A549 (cell line): ENCODE measurements at regions not wholly inside any gene's neighbourhood (a gene's known extent, or its start where the extent isn't known, plus 50 kb on each side); places are given as distances from the start of the nearest gene placed in this dataset.

Experiments used
- ATAC-seq, 2 experiments: fragments of 200-7000 bp in 1 of 2; fragments of >200 bp in 1 of 2; cut with Nextera tagmentation in 1 of 2; cut with Tn5 transposase in 1 of 2; 3 replicates each; pipeline versions ENCODE4 v1.8.0 to v1.9.1; 2018 to 2020; ENCODE audit warnings: mild to moderate bottlenecking in 1 of 2, moderate library complexity in 1 of 2
- CTCF ChIA-PET: fragments of 300-600 bp; sonication (Branson Sonifier 250); formaldehyde crosslinking; extraction: SDS; loops from one replicate; lab custom pipeline; 2021; ENCODE audit warnings: antibody characterized with exemption, inconsistent platforms; lab: Yijun Ruan, JAX
- POLR2A ChIA-PET: fragments of 350-600 bp; formaldehyde crosslinking; extraction: SDS; loops from one replicate; lab custom pipeline; 2021; ENCODE audit warnings: antibody characterized with exemption, inconsistent platforms; lab: Yijun Ruan, JAX
- DNase-seq, 2 experiments: peaks; one replicate each; pipeline versions ENCODE4 v3.0.0 to v3.0.0-alpha.2; 2011 to 2016; ENCODE audit warnings: low read depth in 1 of 2, low spot score in 1 of 2
- FAIRE-seq: peaks from 2 replicates; lab custom pipeline; 2011; peaks lifted over from hg19 to GRCh38; lab: Jason Lieb, UNC
- H3K27ac ChIP-seq, 2 experiments: fragments of >200 bp; sonication (Bioruptor Twin); formaldehyde crosslinking; 3 replicates each; pipeline ENCODE4 v1.5.1; 2016 to 2017
- H3K4me1 ChIP-seq: fragments of >200 bp; sonication (Bioruptor Twin); formaldehyde crosslinking; 3 replicates; pipeline ENCODE4 v1.6.1; 2016
- H3K4me2 ChIP-seq: fragments of >200 bp; sonication (Bioruptor Twin); formaldehyde crosslinking; 3 replicates; pipeline ENCODE4 v1.6.1; 2016
- H3K4me3 ChIP-seq: fragments of >200 bp; sonication (Bioruptor Twin); formaldehyde crosslinking; 3 replicates; pipeline ENCODE4 v1.5.1; 2016
- H3K9me3 ChIP-seq: fragments of >200 bp; sonication (Bioruptor Twin); formaldehyde crosslinking; 3 replicates; pipeline ENCODE4 v1.6.1; 2016
- ATOH8 ChIP-seq: fragments of 250-450 bp; sonication (Bioruptor Pico); IDR thresholded peaks from 2 replicates; pipeline ENCODE4 v1.5.0; 2020; ENCODE audit warnings: low read depth, mild to moderate bottlenecking, moderate library complexity
- BCL3 ChIP-seq: fragments of >200 bp; sonication (Bioruptor Twin); formaldehyde crosslinking; IDR thresholded peaks from 3 replicates; pipeline ENCODE4 v1.6.1; 2016
- BHLHE40 ChIP-seq: IDR thresholded peaks from 2 replicates; pipeline ENCODE4 v1.6.1; 2012; ENCODE audit warnings: low read depth, low read length, inconsistent platforms
- CBX8 ChIP-seq: fragments of 200-600 bp; sonication (generic); IDR thresholded peaks from 2 replicates; pipeline ENCODE4 v1.6.1; 2016
- EHMT2 ChIP-seq: fragments of 200-600 bp; sonication (generic); IDR thresholded peaks from 2 replicates; pipeline ENCODE4 v1.6.1; 2016; ENCODE audit warnings: antibody characterized with exemption, low read depth, mild to moderate bottlenecking, moderate library complexity
- ESRRA ChIP-seq: fragments of 150-350 bp; IDR thresholded peaks from 2 replicates; pipeline ENCODE4 v1.6.1; 2014; ENCODE audit warnings: mild to moderate bottlenecking, low read length, borderline replicate concordance
- FOSB ChIP-seq: fragments of 250-450 bp; sonication (Bioruptor Pico); IDR thresholded peaks from 2 replicates; pipeline ENCODE4 v1.5.0; 2020; ENCODE audit warnings: mild to moderate bottlenecking, moderate library complexity
- FOSL2 ChIP-seq, 2 experiments: fragments of 450-650 bp in 1 of 2; fragments of >200 bp in 1 of 2; sonication (Bioruptor Twin) in 1 of 2; formaldehyde crosslinking; IDR thresholded peaks; 2 replicates each; pipeline versions ENCODE4 v1.5.0 to v1.6.1; 2016 to 2020; ENCODE audit warnings: mild to moderate bottlenecking in 1 of 2, moderate library complexity in 1 of 2
- GATA3 ChIP-seq: IDR thresholded peaks from 2 replicates; pipeline ENCODE4 v1.6.1; 2012; ENCODE audit warnings: borderline replicate concordance
- HEYL ChIP-seq: fragments of 250-450 bp; sonication (Bioruptor Pico); IDR thresholded peaks from 2 replicates; pipeline ENCODE4 v1.8.0; 2021; ENCODE audit warnings: mild to moderate bottlenecking, moderate library complexity
- JUNB ChIP-seq: fragments of >200 bp; sonication (Bioruptor Twin); formaldehyde crosslinking; IDR thresholded peaks from 2 replicates; pipeline ENCODE4 v1.6.1; 2016
- MAFK ChIP-seq: fragments of 450-650 bp; IDR thresholded peaks from 2 replicates; pipeline ENCODE4 v1.6.1; 2014; ENCODE audit not compliant: partially characterized antibody
- MYC ChIP-seq: IDR thresholded peaks from 2 replicates; pipeline ENCODE4 v1.6.1; 2012; ENCODE audit warnings: mild to moderate bottlenecking, inconsistent platforms, low read length, improper control_type of control experiment, borderline replicate concordance
- NPAS2 ChIP-seq: fragments of 250-450 bp; sonication (Bioruptor Pico); IDR thresholded peaks from 2 replicates; pipeline ENCODE4 v1.8.0; 2022; ENCODE audit warnings: mild to moderate bottlenecking, moderate library complexity, borderline replicate concordance
- NR3C1 ChIP-seq: fragments of >200 bp; sonication (Bioruptor Twin); formaldehyde crosslinking; IDR thresholded peaks from 3 replicates; pipeline ENCODE4 v1.6.1; 2017
- POLR2A ChIP-seq: IDR thresholded peaks from 2 replicates; pipeline ENCODE4 v1.6.1; 2012; ENCODE audit warnings: mild to moderate bottlenecking, low read length
- RAD21 ChIP-seq, 2 experiments: fragments of >200 bp in 1 of 2; sonication (Bioruptor Twin) in 1 of 2; formaldehyde crosslinking in 1 of 2; IDR thresholded peaks in 1 of 2; conservative IDR thresholded peaks in 1 of 2; 2 replicates in 1 of 2; 3 replicates in 1 of 2; pipeline ENCODE4 v1.6.1; 2012 to 2018; ENCODE audit warnings: inconsistent platforms in 1 of 2
- RCOR1 ChIP-seq: fragments of 150-350 bp; IDR thresholded peaks from 2 replicates; pipeline ENCODE4 v1.6.1; 2014; ENCODE audit warnings: antibody characterized with exemption, low read length, low read depth
- RFX5 ChIP-seq: fragments of 450-650 bp; IDR thresholded peaks from 2 replicates; pipeline ENCODE4 v1.7.1; 2014; ENCODE audit warnings: antibody characterized with exemption, mild to moderate bottlenecking, moderate library complexity
- RNF2 ChIP-seq: fragments of 200-600 bp; sonication (generic); IDR thresholded peaks from 2 replicates; pipeline ENCODE4 v1.6.1; 2016; ENCODE audit warnings: low read depth, mild to moderate bottlenecking, antibody characterized with exemption, moderate library complexity, borderline replicate concordance
- SREBF2 ChIP-seq: fragments of 450-650 bp; IDR thresholded peaks from 2 replicates; pipeline ENCODE4 v1.6.1; 2014; ENCODE audit warnings: mild to moderate bottlenecking, moderate library complexity
- TFCP2L1 ChIP-seq: fragments of 250-450 bp; sonication (Bioruptor Pico); IDR thresholded peaks from 2 replicates; pipeline ENCODE4 v1.5.0; 2021; ENCODE audit warnings: mild to moderate bottlenecking
- ZC3H11A ChIP-seq: fragments of 450-650 bp; IDR thresholded peaks from 2 replicates; pipeline ENCODE4 v1.6.1; 2014; ENCODE audit warnings: antibody characterized with exemption, mild to moderate bottlenecking
- ZSCAN20 ChIP-seq: fragments of 250-450 bp; sonication (Bioruptor Pico); IDR thresholded peaks from 2 replicates; pipeline ENCODE4 v1.8.0; 2022; ENCODE audit warnings: mild to moderate bottlenecking, moderate library complexity
- WGBS: methylation state at CpG from one replicate; pipeline ENCODE4 v1.1.6; 2017; ENCODE audit errors: missing lambda C conversion rate; 5-methylcytosine and 5-hydroxymethylcytosine counted together
- TF ChIP-seq, protein P1 (sequence below): IDR thresholded peaks from 2 replicates; pipeline ENCODE4 v1.6.1; 2012; ENCODE audit warnings: low read depth, borderline replicate concordance

GRCh38 chr22:47784367-47784983 lies 1022.0 kb downstream of the TBC1D22A start:
- POLR2A ChIA-PET = no interaction called here
- 8% methylated on average over 2 of the region's 4 CpGs for WGBS
- Histone ChIP-seq H3K27ac (no peak overlapping the region), H3K9me3 (0 out of 3 replicates have a peak, but pooled peaks cover 2% of the 10 kb centered on the region), H3K4me2 (no peak overlapping the region)
- CTCF ChIA-PET = interaction anchor here (1.0 kb wide), 1 partner anchor 707 kb away, joined by 3 read pairs; no protein-coding TSS in a partner anchor
- DNase-seq (no peak), ATAC-seq (no peak)
- TF ChIP-seq BHLHE40 = no peak
- no peak for TF ChIP-seq TFCP2L1 (CRISPR knock-in tag)
- no peak for TF ChIP-seq MYC
- no peak for TF ChIP-seq SREBF2
- no peak for TF ChIP-seq FOSB (CRISPR knock-in tag)
- no peak for TF ChIP-seq ZC3H11A
- TF ChIP-seq ZSCAN20 (CRISPR knock-in tag) = no peak
- TF ChIP-seq POLR2A = no peak
- TF ChIP-seq FOSL2 (IDR thresholded peaks at IDR 0.05) = no peak
- TF ChIP-seq FOSL2 (CRISPR knock-in tag; IDR thresholded peaks at IDR 0.05) = no peak
- TF ChIP-seq ESRRA = no peak
- TF ChIP-seq GATA3 = no peak
- TF ChIP-seq, all 56 proteins: peak for 0
- H3K4me3 ChIP-seq = no peak overlapping the region
- no peak for FAIRE-seq
- no peaks in the 10 kb centered on the region for H3K4me1 ChIP-seq

DNA sequence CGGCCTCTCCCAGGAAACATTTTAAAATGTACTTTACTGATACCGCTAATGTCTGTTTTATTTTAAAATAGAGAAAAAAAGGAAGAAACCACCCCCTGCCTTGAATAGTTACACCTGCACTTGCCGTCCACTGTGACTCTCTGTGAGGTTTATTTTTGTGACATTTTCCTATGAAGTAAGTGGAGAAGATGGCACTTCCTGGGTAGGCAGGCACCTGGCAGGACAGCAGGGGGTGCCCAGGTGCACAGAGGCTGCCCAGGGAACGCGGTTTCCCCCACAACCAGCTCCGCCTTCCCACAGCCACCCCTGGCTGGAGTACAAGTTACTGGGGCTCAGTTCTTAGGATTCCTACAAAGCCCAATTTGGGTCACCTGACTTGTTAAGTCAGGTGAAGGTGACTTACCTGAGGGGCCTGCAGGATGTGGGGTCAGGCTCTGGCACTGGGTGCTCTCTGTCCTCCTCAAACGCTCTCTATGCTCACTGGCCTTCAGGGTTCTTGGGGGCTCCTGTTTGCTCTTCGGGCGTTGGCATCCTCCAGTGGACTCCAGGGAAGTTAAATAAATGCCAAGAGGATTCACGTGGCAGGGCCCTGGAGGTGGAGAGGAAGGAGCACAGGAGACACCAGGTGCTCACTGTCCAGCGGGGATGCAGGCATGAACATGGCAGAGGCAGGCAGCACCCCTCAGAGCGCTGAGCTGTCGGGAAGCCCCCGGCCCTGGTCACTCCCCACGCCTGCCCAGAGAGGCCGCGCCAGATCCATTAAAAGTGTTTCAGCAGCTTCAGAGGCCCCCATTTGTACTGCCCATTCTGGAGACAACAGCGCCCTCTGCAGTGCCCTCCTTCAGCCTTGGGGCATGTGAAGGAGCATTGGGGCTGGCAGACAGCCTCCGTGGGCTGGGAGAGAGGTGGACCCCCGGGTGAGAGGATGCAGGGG lies 1021.2 kb downstream of the TBC1D22A start:
- CTCF ChIA-PET = no interaction called here
- POLR2A ChIA-PET = no interaction called here
- H3K4me2 ChIP-seq = no peak overlapping the region
- 0 out of 3 replicates have a peak, but pooled peaks cover 2% of the 10 kb centered on the region for H3K9me3 ChIP-seq
- no peak for DNase-seq
- H3K4me1 ChIP-seq = no peaks in the 10 kb centered on the region
- no peak overlapping the region for H3K4me3 ChIP-seq
- no peak for TF ChIP-seq SREBF2
- TF ChIP-seq EHMT2 = no peak
- TF ChIP-seq TFCP2L1 (CRISPR knock-in tag) = no peak
- TF ChIP-seq NPAS2 (CRISPR knock-in tag) = no peak
- TF ChIP-seq RAD21 (conservative IDR thresholded peaks at IDR 0.05 in 1 of 2, IDR thresholded peaks at IDR 0.05 in 1 of 2) = no peak
- no peak for TF ChIP-seq ATOH8 (CRISPR knock-in tag)
- no peak for TF ChIP-seq BCL3
- TF ChIP-seq, all 56 proteins: peak for 0
- 41% methylated on average over 14 of the region's 20 CpGs for WGBS
- H3K27ac ChIP-seq = no peak overlapping the region
- FAIRE-seq (no peak), ATAC-seq (no peak)

DNA sequence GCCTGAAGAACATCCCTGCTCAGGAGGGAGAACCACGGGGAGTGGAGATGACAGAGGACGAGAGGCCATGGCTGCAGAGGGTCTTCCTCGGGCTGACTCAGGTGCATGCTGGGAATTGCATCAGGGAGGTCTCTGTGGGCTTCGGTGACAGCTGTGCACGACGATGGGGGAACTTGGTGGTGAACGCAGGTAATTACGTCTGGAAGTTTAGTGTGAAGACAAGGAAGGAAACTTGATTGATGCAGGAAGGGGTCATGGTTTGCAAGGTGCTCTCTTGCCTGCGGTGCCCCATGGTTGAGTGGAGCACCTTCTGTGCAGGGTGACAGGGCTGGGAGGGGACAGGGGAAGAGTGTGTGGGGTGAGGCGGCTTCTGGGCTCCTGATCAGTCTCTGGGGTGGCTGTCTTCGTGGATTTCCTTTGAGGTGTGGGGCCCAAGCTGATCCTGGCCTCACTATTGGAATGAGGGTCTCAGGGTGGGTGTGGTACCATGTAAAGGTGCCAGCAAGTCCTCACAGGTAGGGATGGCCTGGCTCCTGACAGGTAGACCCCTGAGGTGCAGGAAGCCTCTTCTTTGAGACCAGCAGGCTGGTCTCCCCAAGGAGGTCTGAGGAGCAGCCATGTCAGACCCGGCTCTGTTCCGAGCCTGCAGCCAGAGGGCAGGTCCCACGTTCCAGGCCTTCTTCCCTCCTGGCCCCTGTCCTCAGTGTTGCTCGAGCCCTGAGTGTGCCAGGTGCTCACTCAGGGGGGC lies 1020.1 kb downstream of the TBC1D22A start:
- Histone ChIP-seq H3K4me1 (no peaks in the 10 kb centered on the region), H3K4me2 (no peak overlapping the region), H3K27ac (no peak overlapping the region), H3K9me3 (0 out of 3 replicates have a peak, but pooled peaks cover 2% of the 10 kb centered on the region), H3K4me3 (no peak overlapping the region)
- 34% methylated on average over 14 of the region's 15 CpGs for WGBS
- ChIA-PET CTCF (no interaction called here), POLR2A (no interaction called here)
- ATAC-seq = no peak
- FAIRE-seq = no peak
- TF ChIP-seq MYC (no peak), TFCP2L1 (CRISPR knock-in tag) (no peak), NPAS2 (CRISPR knock-in tag) (no peak), RCOR1 (no peak), CBX8 (no peak), MAFK (no peak), JUNB (no peak), NR3C1 (no peak), RFX5 (no peak), RNF2 (no peak), HEYL (no peak), FOSL2 (IDR thresholded peaks at IDR 0.05) (no peak), FOSL2 (CRISPR knock-in tag; IDR thresholded peaks at IDR 0.05) (no peak), SREBF2 (no peak), ZSCAN20 (CRISPR knock-in tag) (no peak)
- TF ChIP-seq, protein P1, sequence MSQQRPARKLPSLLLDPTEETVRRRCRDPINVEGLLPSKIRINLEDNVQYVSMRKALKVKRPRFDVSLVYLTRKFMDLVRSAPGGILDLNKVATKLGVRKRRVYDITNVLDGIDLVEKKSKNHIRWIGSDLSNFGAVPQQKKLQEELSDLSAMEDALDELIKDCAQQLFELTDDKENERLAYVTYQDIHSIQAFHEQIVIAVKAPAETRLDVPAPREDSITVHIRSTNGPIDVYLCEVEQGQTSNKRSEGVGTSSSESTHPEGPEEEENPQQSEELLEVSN = no peak
- no peak for DNase-seq
